ENCODE measurements at regions not wholly inside any gene's neighbourhood (a gene's known extent, or its start where the extent isn't known, plus 50 kb on each side); places are given as distances from the start of the nearest gene placed in this dataset.

DNA sequence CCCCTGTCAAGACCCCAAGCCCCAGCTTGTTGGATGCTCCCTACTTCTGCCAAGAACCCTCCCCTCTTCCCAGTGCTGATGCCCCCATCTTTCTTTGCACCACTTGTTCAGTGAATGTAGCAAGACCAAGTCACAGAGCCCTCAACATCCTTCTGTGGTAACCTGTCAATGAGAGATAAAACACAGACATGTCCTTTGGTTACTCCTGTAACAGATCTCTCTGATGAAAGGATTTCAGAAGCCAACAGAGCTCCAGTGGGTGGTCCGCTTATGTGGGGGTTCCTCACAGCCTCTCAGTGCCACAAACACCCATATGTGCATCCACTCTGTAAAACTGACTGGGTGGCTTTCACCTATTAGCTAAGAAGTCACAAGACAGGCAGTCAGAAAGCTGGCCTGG lies 93.2 kb upstream of the CST7 start:
- TF ChIP-seq POLR2A (IDR thresholded peaks at IDR 0.05; ENCODE audit: low read length) = no peak
- TF ChIP-seq GATA1 (IDR thresholded peaks at IDR 0.05; ENCODE audit: low read depth, low read length) = no peak

Measured in erythroblast (primary cell).